ENCODE measurements at regions not wholly inside any gene's neighbourhood (a gene's known extent, or its start where the extent isn't known, plus 50 kb on each side); places are given as distances from the start of the nearest gene placed in this dataset.

DNA sequence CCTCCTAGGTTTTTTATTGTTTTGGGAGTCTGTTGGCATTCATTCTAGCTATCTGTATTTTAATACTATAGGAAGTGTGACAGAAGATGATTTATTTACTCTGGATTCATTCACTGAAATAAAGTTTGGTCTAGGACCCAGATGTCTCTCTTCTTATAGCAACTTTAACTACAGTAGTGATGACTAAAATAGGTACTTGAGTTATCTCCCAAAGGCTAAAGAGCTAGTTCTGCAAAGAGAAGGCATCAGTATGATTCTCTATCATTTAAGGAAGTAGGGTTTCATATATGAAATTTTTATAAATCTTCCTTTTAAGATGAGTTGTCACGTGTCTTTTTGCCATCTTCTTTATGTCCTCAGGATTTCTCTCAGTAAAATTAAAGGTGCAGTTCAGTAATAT lies 507.4 kb downstream of the KCTD12 start:
- no peak overlapping the region for H3K27ac ChIP-seq (ENCODE audit: low read depth, low read length)
- WGBS, 3 donors: 80 to 83% (median 81%) methylated on average over 1 of the region's 1 CpG

DNA sequence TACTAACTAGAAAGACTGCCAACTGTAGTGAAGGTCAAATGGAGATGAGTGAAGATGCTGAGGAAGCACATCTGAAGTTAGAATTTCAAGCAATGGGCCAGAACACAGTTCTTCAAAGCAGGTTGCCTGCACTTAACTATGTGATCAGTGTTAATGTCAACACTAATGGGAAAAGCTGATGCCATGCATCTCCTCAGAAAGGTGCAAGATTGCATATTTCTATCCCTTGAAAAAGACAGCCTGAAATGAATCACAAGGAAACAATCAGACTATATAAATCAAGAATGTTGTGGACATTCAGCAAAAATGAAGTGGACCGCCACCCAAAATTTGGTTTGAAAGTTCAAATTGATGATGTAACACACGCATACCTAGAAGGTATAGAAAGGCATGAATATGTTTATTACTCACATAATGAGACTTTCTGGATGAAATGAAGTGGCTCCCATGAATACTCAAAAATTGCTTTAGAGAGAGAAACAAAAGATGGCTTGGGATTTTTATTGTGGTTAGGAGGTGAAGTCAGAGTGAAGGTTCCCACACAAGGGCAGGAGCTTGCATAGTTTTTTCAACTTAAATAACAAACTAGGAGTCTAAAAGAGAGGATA lies 522.4 kb downstream of the KCTD12 start:
- WGBS, 3 donors: 91 to 98% (median 93%) methylated on average over 2 of the region's 2 CpGs
- no peak overlapping the region for H3K27ac ChIP-seq (ENCODE audit: low read depth, low read length)

DNA sequence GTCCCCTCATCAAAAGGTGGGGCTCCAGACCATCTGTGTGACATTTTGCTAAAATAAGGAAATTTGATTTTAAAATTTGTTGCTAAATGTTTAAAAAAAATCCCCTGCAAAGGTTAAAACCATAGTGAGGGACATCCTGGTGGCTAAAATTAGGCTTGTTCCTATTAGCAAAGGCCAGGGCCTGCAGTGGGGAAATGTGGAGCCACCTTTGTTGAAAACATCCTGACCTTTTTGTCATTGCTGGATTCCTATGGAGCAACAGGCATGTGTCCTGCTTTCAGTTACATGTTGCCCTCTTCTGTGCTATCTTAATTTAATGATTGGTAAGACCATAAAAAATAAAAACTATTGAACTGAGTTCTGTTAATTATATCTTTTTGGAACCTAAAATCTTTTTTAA lies 524.3 kb downstream of the KCTD12 start:
- no peak overlapping the region for H3K27ac ChIP-seq (ENCODE audit: low read depth, low read length)

DNA sequence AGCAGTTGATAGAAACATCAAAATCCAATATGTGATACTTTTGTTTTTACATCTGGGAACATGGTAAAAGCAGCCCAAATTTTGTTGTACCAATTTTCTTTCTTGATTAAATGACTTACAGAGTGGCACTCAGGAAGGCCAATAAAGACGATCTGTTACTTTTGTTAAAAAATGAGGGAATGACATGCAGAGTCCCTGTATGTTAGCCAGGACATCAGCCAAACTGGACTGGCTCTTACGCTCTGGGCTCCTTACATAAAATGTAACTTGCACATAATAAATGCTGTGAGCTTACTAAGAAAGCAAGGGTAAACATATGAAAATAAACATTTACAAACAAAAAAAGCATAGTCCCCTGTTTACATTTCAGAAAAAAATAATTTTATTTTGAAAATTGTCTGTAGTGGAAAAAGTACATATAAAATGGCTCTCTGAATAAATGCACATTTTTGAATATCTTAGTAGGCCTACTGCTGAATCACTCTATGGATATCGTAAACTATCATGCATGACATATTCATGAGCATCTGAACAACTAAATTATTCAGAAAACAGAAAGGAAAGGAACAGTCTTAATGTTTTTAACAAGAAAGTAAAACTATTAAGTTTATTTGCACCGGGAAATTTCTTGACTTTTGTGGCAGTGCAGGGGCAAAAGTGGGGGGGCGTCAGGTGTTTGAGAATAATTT lies 534.5 kb downstream of the KCTD12 start:
- H3K27ac ChIP-seq (ENCODE audit: low read depth, low read length): no peak overlapping the region
- 76 to 82% (median 78%) methylated on average over 5 of the region's 5 CpGs for WGBS, 3 donors

DNA sequence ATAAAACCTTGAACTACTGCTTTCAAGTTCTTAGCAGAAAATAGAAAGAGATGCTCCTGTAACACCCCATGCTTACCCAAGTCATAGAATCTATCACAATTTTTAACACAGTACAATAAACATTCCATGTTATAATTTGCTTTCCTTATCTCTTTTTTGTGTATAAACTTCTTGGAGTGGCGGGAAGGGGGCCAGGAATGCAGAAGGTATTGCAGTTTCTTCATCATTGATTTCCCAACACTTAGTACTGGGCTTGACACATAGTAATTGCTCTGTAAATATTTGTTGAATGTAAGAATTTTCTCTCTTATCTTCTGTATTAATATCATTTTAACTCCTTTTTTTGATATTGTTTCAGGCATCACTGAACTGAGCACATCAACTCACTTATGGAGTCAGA lies 535.8 kb downstream of the KCTD12 start:
- H3K27ac ChIP-seq (ENCODE audit: low read depth, low read length): no peak overlapping the region
- WGBS, 3 donors: 32 to 77% (median 73%) methylated on average over 1 of the region's 1 CpG

DNA sequence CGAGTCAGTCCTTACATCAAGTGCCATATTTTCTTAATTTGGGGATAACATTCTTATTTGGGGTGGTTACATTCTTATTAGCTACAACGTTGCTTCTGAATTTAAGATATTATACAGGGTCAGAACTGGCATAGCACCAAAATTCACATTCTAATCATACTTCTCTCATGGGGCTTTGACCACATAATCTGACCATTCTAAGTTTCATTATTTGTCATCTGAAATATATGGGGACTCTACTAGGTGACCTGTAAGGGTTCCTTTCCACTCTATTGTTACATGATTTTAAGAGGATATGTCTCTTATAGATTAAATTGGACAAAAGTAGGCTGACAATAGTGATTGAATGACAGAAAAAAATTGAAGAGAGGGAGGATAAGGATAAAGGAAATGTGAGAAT lies 536.5 kb downstream of the KCTD12 start:
- 62 to 79% (median 70%) methylated on average over 2 of the region's 2 CpGs for WGBS, 3 donors
- H3K27ac ChIP-seq (ENCODE audit: low read depth, low read length): no peak overlapping the region

DNA sequence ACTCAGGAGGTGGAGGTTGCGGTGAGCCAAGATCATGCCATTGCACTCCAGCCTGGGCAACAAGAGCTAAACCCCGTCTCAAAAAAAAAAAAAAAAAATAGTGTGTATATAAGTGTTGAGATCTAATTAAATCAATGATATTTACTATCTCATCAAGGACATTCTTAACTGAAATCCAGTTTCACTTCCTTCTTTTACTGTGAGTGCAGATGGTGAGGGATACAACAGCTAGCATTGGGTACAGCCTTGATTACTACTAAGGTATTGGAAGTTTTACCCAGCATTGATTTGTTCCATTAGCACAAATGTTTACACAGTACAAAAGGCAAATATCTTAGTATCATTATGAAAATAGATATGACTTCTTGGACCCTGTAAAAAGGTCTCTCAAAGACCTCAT lies 546.6 kb downstream of the KCTD12 start:
- no peak overlapping the region for H3K27ac ChIP-seq (ENCODE audit: low read depth, low read length)
- WGBS, 3 donors: 53 to 73% (median 63%) methylated on average over 2 of the region's 2 CpGs

DNA sequence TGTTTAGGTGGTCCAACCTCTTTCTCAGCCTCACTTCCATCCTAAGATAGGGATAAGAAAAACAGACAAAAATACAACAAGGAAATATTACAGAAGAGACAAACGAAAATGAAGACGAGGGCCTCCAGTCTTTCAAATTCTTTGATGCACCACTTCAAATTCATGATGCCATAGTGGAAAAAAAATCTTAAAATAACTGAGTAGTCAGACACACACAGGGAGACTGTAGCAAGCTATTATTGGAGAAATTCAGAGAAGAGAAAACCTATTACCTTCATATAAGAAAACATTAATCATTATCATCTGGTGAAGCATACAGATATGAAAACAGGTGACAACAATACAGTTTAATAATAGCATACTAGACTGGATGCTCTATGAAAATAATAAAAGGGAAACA lies 548.2 kb downstream of the KCTD12 start:
- WGBS, 3 donors: 86 to 90% (median 88%) methylated on average over 2 of the region's 2 CpGs
- no peak overlapping the region for H3K27ac ChIP-seq (ENCODE audit: low read depth, low read length)

DNA sequence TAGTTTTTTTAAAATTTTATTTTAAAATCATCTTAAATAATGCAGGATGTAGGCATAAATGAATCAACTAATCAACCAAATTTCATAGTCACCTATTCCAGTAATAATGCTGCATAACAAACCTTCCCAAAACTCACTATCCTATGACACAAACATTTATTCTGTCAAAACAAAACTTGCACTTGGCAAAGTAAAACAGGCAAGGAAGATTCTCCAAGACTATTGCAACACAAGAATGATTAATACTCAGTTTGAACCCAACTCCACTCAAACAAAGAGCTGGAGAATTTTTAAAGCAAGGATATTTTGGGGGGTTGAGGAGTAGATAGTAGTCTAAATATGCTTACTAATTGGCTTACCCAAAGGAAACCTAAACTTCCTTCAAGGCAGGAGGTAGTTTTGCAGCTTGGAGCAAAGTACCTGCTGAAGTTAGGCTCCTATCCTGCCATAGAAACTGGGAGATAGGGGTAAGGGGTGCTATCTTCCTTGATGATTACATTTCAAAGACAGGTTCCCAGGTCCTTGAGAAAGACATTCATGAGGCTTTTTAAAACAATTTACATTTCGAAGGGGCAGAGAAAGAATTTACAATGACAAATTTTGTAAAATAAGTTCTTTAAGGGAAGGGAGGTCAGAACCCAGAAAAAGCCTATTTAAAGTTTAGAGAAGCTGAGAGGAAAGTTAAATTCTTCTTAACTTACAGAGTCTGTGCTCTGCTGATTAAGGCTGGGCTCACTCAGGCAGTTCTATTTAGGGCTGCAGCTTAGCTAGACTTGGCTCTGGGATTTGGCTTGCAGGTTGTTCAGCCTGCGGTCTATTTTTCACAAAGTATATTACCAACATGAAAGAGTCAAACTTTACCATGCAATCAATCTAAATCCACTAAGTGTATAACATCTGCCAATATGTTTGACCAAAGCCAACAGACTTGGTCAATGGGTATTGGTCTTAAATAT lies 549.0 kb downstream of the KCTD12 start:
- WGBS, 3 donors: 76 to 78% (median 77%) methylated on average over 2 of the region's 2 CpGs
- no peak overlapping the region for H3K27ac ChIP-seq (ENCODE audit: low read depth, low read length)

DNA sequence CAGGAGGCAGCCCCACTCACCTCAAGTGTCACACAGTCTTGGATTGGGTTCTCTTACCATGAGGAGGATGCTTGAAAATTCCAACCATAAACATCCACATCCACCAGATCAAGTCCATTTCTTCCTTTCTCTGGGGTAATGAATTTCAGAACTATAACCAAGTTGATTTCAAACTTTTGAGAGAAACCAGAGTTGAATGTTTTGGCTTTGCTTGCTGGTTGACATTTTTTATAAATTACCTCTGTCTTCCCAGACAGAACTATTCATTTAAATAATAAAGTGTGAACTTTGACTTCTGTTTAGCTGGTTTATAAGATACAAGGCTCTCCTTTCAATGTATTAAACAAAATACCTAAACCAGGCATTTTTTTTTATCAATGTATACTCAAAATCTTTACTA lies 550.7 kb downstream of the KCTD12 start:
- no peak overlapping the region for H3K27ac ChIP-seq (ENCODE audit: low read depth, low read length)

DNA sequence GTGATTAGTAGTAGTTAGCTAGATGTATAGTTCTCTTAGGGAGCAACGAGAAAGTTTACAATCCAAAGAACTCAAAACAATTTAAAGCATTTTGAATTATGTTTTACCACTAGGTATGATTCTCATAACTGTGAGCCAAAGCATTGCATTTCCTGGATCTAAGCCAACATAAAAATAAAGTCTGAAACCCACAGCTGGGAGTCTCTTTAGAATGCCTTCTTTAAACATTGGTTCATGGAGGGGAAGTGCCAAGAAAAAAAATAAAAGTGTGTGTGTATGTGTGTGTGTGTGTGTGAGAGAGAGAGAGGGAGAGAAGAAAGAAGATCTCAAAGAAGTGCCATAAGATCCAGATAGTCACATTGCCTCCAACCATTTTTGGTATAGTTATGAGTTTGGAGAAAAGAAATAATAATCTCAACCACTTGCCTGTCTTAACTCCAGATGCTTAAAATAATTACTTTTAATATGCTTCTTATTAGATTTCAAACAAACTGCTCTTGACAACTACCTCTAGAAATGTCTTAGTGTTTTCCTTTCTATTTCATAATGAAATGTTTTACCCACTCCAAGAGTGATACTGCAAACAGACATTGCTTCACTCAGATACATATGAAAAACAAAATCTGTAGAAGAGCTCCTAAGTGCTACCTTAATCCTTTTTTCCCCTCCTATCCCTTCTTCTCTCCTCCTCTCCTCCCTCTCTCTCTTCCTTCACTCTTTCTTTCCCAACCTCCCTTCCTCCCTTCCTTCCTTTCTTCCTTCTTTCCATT lies 554.1 kb downstream of the KCTD12 start:
- 9 to 31% (median 24%) methylated on average over 1 of the region's 1 CpG for WGBS, 3 donors
- no peak overlapping the region for H3K27ac ChIP-seq (ENCODE audit: low read depth, low read length)

DNA sequence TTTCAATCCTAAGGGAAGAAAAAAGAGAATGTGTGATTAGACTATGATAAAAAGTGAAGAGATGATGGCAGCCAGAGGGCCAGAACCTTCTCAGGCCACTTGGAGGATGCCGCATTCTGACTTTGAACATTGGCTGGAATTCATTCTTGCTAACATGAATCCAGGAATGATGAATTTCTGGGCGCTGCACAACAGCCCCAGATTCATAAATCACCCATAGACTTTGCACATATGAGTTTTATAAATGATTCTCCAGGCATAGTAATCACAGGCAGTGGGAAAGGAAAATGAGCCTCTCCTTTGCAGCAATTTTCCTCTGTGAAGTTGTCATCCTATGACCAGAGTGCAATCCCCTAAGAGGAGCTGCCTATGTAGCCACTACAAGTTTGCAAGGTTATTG lies 555.4 kb downstream of the KCTD12 start:
- 64 to 81% (median 72%) methylated on average over 2 of the region's 2 CpGs for WGBS, 3 donors
- H3K27ac ChIP-seq (ENCODE audit: low read depth, low read length): no peak overlapping the region

DNA sequence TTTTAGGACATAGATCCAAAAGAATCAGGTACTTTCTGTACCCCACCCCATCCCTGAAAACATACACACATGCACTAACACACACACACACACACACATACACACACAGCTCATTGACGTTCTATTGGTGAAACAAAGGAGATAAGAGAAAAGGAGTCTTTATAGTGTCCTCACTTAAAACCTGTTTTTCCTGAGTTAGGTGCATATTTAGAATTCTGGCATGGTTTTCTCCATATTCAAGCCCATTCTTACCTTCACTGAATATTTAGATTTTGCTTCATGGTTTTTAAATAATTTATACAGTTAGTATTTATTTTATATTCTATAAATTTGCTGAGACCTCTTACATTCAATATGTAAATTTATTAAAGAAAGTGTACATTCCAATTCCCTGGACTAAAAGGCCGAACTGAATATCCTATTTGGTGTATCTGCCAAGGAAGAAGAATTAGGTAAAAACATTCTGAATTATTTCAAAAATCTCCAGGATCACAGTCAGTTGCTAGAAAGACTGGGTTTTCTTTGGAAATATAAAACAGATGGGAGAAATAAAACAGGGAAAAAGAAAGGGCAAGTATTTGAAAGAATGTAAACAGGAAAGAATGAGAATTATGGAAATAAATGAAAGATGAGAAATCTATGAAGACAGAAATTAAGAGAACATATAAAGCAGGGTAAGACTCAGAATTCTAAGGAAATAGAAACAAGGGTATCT lies 556.2 kb downstream of the KCTD12 start:
- H3K27ac ChIP-seq (ENCODE audit: low read depth, low read length): no peak overlapping the region
- 71 to 78% (median 74%) methylated on average over 2 of the region's 2 CpGs for WGBS, 3 donors

DNA sequence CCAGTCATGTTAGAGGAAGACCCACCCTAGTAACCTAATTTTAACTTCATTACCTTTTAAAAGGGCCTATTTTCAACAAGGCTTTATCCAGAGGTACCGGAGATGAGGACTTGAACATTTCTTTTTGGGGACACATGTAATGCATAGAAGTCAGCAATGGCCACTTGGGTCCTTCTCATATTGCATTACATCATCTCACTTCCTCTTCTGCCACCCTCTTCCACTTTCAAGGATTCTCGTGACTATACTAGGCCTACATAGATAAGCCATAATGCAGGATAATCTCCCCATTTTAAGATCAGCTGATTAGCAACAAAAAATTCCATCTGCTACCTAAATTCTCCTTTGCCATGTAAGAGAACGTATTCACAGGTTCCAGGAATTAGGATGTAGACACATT lies 557.2 kb downstream of the KCTD12 start:
- WGBS, 3 donors: 81 to 87% (median 84%) methylated on average over 3 of the region's 3 CpGs
- H3K27ac ChIP-seq (ENCODE audit: low read depth, low read length): no peak overlapping the region

DNA sequence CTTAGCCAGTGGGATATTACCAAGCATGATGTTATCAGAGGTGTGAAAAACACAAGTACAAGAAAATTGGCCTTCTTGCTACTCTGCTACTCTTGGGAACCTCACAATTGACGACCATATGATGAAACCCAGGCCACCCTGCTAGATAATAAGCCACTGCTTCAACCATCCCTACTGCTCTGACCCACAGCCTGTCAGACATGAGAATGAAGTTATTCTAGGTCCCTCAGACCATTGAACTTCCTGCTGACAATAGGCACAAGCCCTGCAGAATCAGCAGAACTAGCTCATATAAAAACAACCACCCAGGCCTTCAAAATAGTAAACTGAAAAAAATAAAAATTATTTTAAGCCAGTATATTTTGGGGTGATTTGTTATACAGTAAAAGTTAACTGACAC lies 559.9 kb downstream of the KCTD12 start:
- H3K27ac ChIP-seq (ENCODE audit: low read depth, low read length): no peak overlapping the region
- 41 to 75% (median 57%) methylated on average over 1 of the region's 1 CpG for WGBS, 3 donors

DNA sequence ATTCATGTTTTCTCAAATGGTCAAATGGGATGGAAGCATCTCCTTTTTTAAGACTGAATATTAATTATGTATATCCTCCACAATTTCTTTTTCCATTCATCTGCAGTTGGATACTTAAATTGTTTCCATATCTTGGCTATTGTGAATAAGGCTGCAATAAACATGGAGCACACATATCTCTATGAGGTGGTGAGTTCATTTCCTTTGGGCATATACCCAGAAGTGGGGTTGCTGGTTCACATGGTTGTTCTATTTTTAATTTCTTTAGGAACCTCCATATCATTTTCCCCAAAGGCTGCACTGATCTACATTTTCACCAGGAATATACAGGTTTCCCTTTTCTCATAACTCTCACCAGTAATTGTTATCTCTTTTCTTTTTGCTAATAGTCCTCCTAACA lies 566.3 kb downstream of the KCTD12 start:
- no peak overlapping the region for H3K27ac ChIP-seq (ENCODE audit: low read depth, low read length)

DNA sequence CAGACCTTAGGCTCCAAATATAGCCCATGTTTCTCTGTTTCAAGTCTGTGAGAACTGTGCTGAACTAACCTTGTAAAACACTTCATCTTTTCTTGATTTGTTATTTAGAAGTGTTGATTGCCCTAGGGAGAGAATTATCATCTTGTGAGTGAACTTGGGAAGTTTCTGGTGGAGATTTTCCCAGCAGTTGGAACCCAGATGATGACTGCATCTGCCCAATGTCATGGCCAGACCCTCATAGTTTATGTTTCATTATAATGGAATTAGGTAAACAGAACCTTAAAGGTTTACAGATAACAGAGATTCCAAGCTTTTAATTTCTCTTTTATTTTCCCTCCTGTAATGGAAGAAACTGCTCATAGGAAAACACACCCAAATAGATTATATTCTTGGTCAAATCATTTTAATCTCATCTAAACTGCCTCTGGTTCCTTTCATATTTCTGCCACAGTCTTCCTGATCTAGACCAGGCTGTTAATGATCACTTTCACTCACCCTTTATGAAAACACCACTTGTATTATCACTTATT lies 569.1 kb downstream of the KCTD12 start:
- H3K27ac ChIP-seq (ENCODE audit: low read depth, low read length): no peak overlapping the region

DNA sequence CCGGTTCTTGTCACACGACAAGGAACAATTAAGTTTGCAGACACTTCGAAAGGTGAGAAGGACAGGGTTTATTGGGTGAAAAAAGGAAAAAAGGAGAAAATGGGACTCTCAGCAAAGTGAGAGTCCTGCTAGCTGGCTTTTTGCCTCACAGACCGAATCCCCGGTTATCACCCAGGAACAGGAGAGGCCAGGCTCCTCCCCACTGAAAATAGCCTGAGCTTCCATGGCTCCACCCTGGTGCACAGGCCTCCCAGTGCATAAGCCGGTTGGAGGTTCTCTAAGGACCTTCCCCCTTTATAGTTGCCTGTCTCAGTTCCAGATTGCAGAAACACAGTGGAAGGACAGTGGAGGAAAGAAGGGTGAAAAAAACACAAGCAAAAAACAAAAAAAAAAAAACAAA lies 571.7 kb downstream of the KCTD12 start:
- WGBS, 3 donors: 75 to 87% (median 85%) methylated on average over 6 of the region's 6 CpGs
- no peak overlapping the region for H3K27ac ChIP-seq (ENCODE audit: low read depth, low read length)

Measured in adipose tissue (tissue), 3 donors.